ENCODE measurements at regions not wholly inside any gene's neighbourhood (a gene's known extent, or its start where the extent isn't known, plus 50 kb on each side); places are given as distances from the start of the nearest gene placed in this dataset.

GRCh38 chr13:87198371-87198770, 472.8 kb upstream of the SLITRK5 start:
- 88 to 91% methylated on average over 1 to 3 of the region's 3 CpGs for WGBS, 2 experiments (ENCODE audit: insufficient coverage in 1 of 2, insufficient read length in 1 of 2)
- Histone ChIP-seq H3K36me3 (ENCODE audit: control insufficient read depth, insufficient read depth, low read length) (peaks cover 19% of the 10 kb centered on the region), H3K4me3 (ENCODE audit: low read length) (no peak overlapping the region), H3K9me3 (ENCODE audit: control insufficient read depth, low read length) (peaks cover 27% of the 10 kb centered on the region), H3K9ac (ENCODE audit: extremely low read depth, low read length, poor library complexity, severe bottlenecking) (no peak overlapping the region), H3K27ac (ENCODE audit: low read depth, low read length) (no peak overlapping the region), H3K4me1 (ENCODE audit: control insufficient read depth, insufficient read depth, low read length) (no peaks in the 10 kb centered on the region), H3K27me3 (ENCODE audit: control insufficient read depth, insufficient read depth, low read length, poor library complexity, severe bottlenecking) (no peaks in the 10 kb centered on the region)
- Mint-ChIP-seq H3K4me3 (no peak overlapping the region), H3K27me3 (ENCODE audit: insufficient read depth) (no peaks in the 10 kb centered on the region), H3K36me3 (ENCODE audit: low read depth) (peaks cover 17% of the 10 kb centered on the region), H3K4me1 (peaks cover 24% of the 10 kb centered on the region), H3K27ac (no peak overlapping the region), H3K9me3 (peaks cover 22% of the 10 kb centered on the region)
- DNase-seq, result no peak
- no peak for TF ChIP-seq CTCF (conservative IDR thresholded peaks at IDR 0.05)

- Histone ChIP-seq H3K4me3 (ENCODE audit: low read length) (peak overlapping the region; percentile 58), H3K36me3 (ENCODE audit: control insufficient read depth, insufficient read depth, low read length) (no peaks in the 10 kb centered on the region), H3K4me1 (ENCODE audit: control insufficient read depth, insufficient read depth, low read length) (no peaks in the 10 kb centered on the region), H3K9me3 (ENCODE audit: control insufficient read depth, low read length) (no peaks in the 10 kb centered on the region), H3K27me3 (ENCODE audit: control insufficient read depth, insufficient read depth, low read length, poor library complexity, severe bottlenecking) (no peaks in the 10 kb centered on the region), H3K27ac (ENCODE audit: low read depth, low read length) (no peak overlapping the region), H3K9ac (ENCODE audit: extremely low read depth, low read length, poor library complexity, severe bottlenecking) (no peak overlapping the region)
- peaks cover 1% of the 10 kb centered on the region for H3K9me3 Mint-ChIP-seq
- H3K36me3 Mint-ChIP-seq (ENCODE audit: low read depth), result peaks cover 5% of the 10 kb centered on the region
- no peaks in the 10 kb centered on the region for H3K27me3 Mint-ChIP-seq (ENCODE audit: insufficient read depth)
- H3K27ac Mint-ChIP-seq, result no peak overlapping the region
- H3K4me1 Mint-ChIP-seq, result peaks cover 15% of the 10 kb centered on the region
- DNase-seq, result no peak
- H3K4me3 Mint-ChIP-seq, result no peak overlapping the region
- WGBS, 2 experiments (ENCODE audit: insufficient coverage in 1 of 2, insufficient read length in 1 of 2), result 95 to 100% methylated on average over 3 to 6 of the region's 6 CpGs
- TF ChIP-seq CTCF (conservative IDR thresholded peaks at IDR 0.05), result no peak
These were observed 464.5 kb upstream of the SLITRK5 start for GRCh38 chr13:87206708-87207107.

GRCh38 chr13:87207280-87208003, 463.7 kb upstream of the SLITRK5 start:
- Histone ChIP-seq H3K9ac (ENCODE audit: extremely low read depth, low read length, poor library complexity, severe bottlenecking) (no peak overlapping the region), H3K4me1 (ENCODE audit: control insufficient read depth, insufficient read depth, low read length) (no peaks in the 10 kb centered on the region), H3K27ac (ENCODE audit: low read depth, low read length) (no peak overlapping the region), H3K4me3 (ENCODE audit: low read length) (peak overlapping the region; percentile 58), H3K27me3 (ENCODE audit: control insufficient read depth, insufficient read depth, low read length, poor library complexity, severe bottlenecking) (no peaks in the 10 kb centered on the region), H3K36me3 (ENCODE audit: control insufficient read depth, insufficient read depth, low read length) (no peaks in the 10 kb centered on the region), H3K9me3 (ENCODE audit: control insufficient read depth, low read length) (no peaks in the 10 kb centered on the region)
- Mint-ChIP-seq H3K4me3 (no peak overlapping the region), H3K27me3 (ENCODE audit: insufficient read depth) (no peaks in the 10 kb centered on the region), H3K36me3 (ENCODE audit: low read depth) (peaks cover 5% of the 10 kb centered on the region), H3K9me3 (peaks cover 1% of the 10 kb centered on the region), H3K27ac (peak overlapping the region; percentile 4), H3K4me1 (peaks cover 11% of the 10 kb centered on the region)
- WGBS, 2 experiments (ENCODE audit: insufficient coverage in 1 of 2, insufficient read length in 1 of 2), result 54 to 81% methylated on average over 2 to 4 of the region's 4 CpGs
- peak; percentile 15 for TF ChIP-seq CTCF (conservative IDR thresholded peaks at IDR 0.05)
- no peak for DNase-seq

Measured in endodermal cell (in vitro differentiated cells).